ENCODE measurements at regions not wholly inside any gene's neighbourhood (a gene's known extent, or its start where the extent isn't known, plus 50 kb on each side); places are given as distances from the start of the nearest gene placed in this dataset.
"Not testable (repeated sequence)": the region's sequence is repeated elsewhere in the genome, so short reads cannot be mapped to it uniquely, and the experiment has no call there.

- no peak for DNase-seq (ENCODE audit: low read depth)
Observed at GRCh38 chr2:136282251-136282650, 164.3 kb upstream of the CXCR4 start.

GRCh38 chr2:136281281-136282114 lies 163.5 kb upstream of the CXCR4 start:
- DNase-seq (ENCODE audit: low read depth), result no peak

GRCh38 chr2:136266346-136266745 lies 148.4 kb upstream of the CXCR4 start:
- DNase-seq (ENCODE audit: low read depth), result not testable (repeated sequence)

- no peak for DNase-seq (ENCODE audit: low read depth)
Observed at GRCh38 chr2:136259551-136259950, 141.6 kb upstream of the CXCR4 start.

GRCh38 chr2:136257893-136258292 lies 139.9 kb upstream of the CXCR4 start:
- no peak for DNase-seq (ENCODE audit: low read depth)

GRCh38 chr2:136255648-136256461 lies 137.9 kb upstream of the CXCR4 start:
- DNase-seq (ENCODE audit: low read depth), result no peak

GRCh38 chr2:136255127-136255526 lies 137.2 kb upstream of the CXCR4 start:
- DNase-seq (ENCODE audit: low read depth), result no peak

- DNase-seq (ENCODE audit: low read depth), result no peak
Observed at GRCh38 chr2:136254681-136255080, 136.7 kb upstream of the CXCR4 start.

- DNase-seq (ENCODE audit: low read depth), result no peak
Observed at GRCh38 chr2:136253288-136254004, 135.5 kb upstream of the CXCR4 start.

GRCh38 chr2:136251885-136252585 lies 134.1 kb upstream of the CXCR4 start:
- no peak for DNase-seq (ENCODE audit: low read depth)

- no peak for DNase-seq (ENCODE audit: low read depth)
Observed at GRCh38 chr2:136251197-136251884, 133.4 kb upstream of the CXCR4 start.

- no peak for DNase-seq (ENCODE audit: low read depth)
Observed at GRCh38 chr2:136250131-136250530, 132.2 kb upstream of the CXCR4 start.

- no peak for DNase-seq (ENCODE audit: low read depth)
Observed at GRCh38 chr2:136248907-136249306, 131.0 kb upstream of the CXCR4 start.

GRCh38 chr2:136248242-136248641 lies 130.3 kb upstream of the CXCR4 start:
- DNase-seq (ENCODE audit: low read depth), result no peak

GRCh38 chr2:136247204-136247950 lies 129.4 kb upstream of the CXCR4 start:
- no peak for DNase-seq (ENCODE audit: low read depth)

GRCh38 chr2:136246086-136246669 lies 128.2 kb upstream of the CXCR4 start:
- DNase-seq (ENCODE audit: low read depth), result no peak

- no peak for DNase-seq (ENCODE audit: low read depth)
Observed at GRCh38 chr2:136245211-136245610, 127.3 kb upstream of the CXCR4 start.

- no peak for DNase-seq (ENCODE audit: low read depth)
Observed at GRCh38 chr2:136244536-136244885, 126.6 kb upstream of the CXCR4 start.

- DNase-seq (ENCODE audit: low read depth), result no peak
Observed at GRCh38 chr2:136243638-136244535, 125.9 kb upstream of the CXCR4 start.
